HG02623 (cell line): ENCODE measurements at regions not wholly inside any gene's neighbourhood (a gene's known extent, or its start where the extent isn't known, plus 50 kb on each side); places are given as distances from the start of the nearest gene placed in this dataset.
"Not testable (repeated sequence)": the region's sequence is repeated elsewhere in the genome, so short reads cannot be mapped to it uniquely, and the experiment has no call there.

Source experiments
- ATAC-seq: cut with Tn5 transposase; IDR thresholded peaks from one replicate; pipeline ENCODE4 v1.9.1; 2021; ENCODE audit warnings: moderate library complexity; ENCODE audit not compliant: unreplicated experiment

DNA sequence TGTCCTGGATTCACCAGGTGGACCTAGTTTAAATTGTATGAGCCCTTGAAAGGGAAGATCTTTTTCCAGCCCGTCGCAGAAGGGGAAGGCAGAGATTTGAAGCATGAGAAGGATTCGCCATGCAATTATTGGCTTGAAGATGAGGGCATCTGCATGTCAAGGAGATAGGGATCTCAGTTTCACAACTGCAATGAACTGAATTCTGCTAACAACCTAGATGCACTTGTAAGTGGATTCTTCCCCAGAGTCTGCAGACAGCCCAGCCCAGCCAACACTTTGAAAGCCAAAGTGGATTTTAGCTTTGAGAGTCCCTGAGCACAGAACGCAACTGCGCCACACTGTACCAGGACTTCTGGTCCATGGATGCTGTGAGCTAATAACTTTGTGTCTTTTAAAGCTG lies 286.0 kb downstream of the TSN start:
- ATAC-seq: no peak

DNA sequence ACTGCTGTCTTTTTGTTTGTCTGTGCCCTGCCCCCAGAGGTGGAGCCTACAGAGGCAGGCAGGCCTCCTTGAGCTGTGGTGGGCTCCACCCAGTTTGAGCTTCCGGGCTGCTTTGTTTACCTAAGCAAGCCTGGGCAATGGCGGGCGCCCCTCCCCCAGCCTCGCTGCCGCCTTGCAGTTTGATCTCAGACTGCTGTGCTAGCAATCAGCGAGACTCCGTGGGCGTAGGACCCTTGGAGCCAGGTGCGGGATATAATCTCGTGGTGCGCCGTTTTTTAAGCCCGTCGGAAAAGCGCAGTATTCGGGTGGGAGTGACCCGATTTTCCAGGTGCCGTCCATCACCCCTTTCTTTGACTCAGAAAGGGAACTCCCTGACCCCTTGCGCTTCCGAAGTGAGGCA lies 296.2 kb downstream of the TSN start:
- ATAC-seq: not testable (repeated sequence)

DNA sequence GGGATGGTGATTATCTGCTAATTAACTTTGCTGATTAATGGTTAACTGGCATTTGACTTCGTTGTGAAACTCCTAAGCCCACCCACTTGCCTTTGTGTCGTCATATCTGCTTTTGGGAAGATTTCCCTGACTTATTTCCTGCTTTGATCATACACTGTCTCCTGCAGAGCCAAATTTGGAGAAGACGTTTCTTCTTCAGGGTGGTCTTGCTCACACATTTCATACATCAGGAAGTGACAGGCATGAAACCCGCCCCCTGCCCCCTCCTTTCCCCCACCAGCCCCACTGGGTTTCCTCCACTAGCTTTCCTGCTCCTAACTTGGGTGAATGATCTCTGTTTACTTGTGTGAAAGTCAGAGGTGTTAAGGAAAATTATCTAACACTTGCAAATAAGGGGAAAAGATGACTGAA lies 300.1 kb downstream of the TSN start:
- no peak for ATAC-seq

DNA sequence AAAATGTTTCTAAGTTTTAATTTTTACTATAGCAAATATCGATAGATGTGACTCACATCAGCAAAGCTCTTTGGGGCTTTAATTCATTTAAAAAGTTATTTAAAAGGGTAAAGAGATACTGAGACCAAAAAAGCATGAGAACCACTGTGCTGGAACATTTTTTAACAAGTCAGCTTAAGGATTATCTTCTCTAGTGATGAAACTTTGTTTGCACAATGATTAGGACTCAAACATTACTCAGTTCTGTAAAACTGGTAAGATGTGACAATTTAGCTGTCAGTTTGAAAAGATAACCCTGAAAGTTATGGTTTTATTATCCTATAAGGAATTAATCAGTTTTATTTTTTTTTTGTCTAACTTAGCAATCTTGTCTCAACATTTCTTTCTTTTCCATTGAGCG lies 301.4 kb downstream of the TSN start:
- ATAC-seq: no peak

DNA sequence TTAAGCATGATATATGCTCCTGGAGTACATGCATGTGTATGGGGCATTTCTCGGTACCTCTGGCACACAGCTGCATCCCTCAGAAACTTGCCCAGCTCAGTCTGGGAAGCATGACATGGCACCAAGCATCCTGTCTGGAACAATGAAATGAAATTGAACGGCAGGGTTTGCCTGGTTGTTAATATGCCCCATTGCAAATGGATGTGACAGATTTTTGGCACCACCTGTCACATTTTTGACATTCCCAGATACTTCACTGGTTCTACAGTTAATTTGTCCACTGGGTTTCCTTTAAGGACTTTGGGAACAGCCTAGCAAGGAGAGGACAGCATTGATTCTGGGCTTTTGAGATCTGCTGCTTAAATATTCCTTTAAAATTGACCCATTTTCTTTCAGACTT lies 305.8 kb downstream of the TSN start:
- no peak for ATAC-seq

DNA sequence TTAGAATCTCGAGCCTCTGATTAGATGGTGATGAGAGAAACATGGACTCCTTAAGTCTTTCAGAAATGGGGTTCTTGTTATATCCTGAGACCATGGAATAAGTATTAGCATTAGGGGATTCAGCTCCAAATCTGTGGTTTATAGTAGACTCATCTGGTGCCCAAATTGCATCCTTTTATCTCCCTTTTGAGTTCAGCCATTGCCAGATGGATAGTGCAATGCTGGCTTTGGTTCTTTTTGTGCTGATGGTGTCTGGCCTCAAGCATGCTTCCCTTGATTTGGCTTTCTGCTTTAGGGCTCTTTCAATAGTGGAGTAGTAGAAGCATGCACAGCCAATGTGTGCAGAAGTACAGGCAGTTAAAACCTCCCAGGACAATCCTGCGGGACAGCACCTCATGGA lies 306.4 kb downstream of the TSN start:
- no peak for ATAC-seq

DNA sequence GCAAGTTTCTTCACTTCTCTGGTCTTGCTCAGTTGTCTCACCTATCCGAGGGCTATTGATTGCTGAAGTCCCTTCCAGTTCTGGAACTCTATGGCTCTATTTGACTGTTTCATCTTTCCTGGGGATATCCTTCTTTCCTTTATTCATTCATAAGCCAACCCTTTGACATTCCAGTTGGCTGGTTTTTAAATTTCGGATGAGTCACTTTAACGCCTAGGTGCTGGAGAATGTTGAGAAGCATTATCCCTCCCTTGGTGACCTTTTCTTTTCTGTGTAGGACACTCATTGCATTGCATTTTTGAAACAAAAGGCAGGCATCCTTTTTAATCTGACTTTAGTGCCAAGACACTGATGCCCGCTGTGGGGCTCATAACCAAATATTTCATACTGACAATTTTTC lies 307.1 kb downstream of the TSN start:
- no peak for ATAC-seq

DNA sequence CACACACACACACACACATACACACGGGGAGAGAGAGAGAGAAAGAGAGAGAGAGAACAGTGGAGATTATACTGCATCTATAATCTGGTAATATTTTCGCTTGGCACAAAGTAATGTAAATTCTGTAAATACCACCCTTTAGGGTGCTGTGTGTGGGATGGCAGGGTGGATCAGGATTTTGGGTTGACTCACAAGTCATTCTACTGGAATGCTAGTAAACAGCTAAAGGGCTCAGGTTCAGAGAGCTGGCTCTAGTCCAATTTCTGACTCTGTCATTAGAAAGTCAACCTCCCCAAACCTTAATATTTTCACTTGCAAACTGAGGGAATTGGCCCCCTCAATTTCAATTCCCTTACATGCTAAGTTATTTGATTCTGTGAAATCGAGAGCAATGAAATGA lies 308.3 kb downstream of the TSN start:
- no peak for ATAC-seq

DNA sequence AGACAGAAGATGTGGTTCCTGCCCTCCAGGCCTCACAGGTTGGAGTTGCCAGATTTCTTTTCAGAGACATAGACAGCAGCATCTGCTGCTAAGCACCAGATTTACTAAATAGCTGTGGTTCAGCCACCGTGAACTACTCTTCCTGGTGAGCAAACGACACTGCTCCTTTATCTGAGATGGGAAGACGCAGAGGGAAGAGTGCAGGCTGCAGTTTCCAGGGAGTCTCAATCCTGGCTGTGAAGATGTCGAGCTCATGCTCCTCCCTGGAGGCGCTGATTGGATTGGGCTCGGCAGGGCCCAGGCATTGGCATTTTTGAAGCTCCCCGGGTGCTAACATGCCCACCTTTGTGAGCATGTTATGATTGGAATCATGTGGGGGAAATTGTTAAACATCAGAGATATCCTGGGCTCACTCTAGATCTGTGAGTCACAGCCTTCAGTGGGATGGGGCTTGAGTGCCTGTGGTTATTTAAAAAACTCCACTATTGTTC lies 314.8 kb downstream of the TSN start:
- ATAC-seq: no peak

DNA sequence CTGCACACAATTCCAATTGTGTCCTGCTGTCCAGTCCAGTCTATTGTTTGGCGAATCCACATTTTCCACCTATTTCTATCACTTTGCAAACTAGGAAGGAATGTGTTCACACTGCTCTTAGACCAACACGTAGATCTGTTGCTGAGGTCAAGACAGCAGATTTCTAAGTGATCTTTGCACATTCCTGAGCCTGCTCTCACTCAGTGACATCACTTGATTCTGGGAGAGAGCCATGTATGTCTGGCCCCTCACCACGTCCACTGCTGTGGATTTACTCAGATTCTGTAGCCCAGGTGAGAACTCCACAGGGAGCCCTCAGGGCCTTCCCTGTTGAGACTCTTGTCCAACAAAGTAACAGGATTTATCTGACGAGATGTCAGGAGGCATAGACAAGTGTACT lies 317.2 kb downstream of the TSN start:
- ATAC-seq: no peak

DNA sequence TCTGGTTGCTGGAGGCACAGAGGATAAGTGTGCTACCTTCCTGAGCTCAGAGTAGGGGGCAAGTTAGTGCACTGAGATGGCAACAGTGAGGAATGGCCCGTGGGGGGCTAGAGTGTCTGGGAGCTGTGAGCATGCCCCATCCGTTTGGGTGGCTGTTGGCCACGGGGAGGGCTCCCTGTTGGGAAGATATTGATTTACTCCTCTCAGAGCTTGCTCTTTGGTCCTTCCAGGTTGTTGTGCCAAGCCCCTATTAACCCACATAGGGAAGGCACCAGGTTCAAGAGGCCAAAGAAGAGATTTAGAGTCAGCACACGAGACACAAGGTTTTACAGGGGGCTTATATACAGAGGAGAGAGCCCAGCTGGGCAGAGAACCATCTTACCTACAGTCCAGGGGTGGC lies 318.8 kb downstream of the TSN start:
- ATAC-seq: no peak

DNA sequence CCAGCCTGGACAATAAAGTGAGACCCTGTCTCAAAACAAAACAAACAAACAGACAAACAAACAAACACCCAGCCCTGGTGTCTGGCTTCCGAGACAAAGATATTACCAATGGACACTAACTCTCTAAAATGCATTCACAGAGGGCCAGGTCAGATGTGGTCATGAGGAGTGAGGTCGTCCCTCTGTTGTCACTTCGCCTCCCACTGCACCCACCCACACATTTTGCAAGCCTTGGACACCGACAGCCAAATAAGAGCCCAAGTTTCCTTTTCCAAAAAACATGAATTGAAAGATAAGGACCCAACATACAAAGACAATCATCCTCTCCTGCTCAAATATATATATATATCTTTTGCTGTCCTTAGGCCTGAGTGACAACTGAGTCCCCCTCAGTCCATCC lies 319.9 kb downstream of the TSN start:
- no peak for ATAC-seq

DNA sequence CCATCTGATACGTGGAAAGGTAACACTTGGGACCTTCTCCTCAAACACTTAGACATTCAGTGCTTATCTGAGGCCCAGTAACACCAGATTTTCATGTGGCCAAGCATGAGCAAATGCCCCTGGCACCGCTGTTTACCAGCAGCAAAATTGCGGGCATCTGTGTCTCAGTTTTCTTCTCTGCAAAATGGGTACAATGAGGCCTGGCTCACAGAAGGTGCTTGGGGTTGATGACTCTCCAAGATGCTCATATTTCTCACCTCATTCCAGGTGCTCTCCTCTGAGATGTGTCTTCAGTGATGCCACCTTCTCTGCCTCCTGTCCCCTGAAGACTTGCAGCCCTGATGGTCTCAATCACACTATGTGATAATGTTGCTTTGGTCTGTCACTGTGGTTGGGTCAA lies 321.7 kb downstream of the TSN start:
- no peak for ATAC-seq

DNA sequence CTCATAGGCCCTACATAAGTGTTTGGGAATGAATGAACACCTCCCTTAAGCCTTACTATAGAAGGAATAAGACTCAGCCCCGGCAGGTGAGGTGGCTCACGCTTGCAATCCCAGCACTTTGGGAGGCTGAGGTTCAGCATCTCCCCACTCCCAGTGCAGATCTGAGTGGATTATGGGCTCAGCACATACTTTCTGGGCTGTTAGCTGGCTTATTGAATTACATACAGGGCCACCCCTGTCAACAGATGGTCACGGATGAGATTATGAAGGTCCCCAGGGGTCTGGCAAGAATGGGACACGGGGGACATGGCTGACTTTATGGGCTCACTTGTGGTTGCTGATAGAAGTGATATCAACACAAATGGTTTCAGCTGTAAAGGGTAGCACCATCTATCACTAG lies 322.3 kb downstream of the TSN start:
- no peak for ATAC-seq

DNA sequence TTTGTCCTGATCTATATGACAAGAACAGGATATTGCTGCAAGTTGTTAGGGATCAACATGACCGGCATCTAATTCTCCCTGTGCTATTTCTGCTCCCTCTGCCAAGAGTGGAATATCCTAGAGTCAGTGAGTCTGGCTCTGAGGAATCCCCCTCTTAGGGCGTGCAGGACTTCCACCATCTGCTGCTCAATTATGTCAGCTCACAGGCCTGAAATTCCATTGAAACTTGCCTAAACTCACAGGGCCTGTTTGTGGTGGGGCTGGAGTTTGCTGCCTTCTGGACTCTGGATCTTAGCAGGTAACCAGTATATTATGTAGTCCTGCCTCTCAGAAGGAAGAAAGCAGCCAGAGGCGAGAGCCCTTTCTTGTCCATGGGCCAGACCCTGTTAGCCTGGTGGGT lies 323.0 kb downstream of the TSN start:
- ATAC-seq: no peak

DNA sequence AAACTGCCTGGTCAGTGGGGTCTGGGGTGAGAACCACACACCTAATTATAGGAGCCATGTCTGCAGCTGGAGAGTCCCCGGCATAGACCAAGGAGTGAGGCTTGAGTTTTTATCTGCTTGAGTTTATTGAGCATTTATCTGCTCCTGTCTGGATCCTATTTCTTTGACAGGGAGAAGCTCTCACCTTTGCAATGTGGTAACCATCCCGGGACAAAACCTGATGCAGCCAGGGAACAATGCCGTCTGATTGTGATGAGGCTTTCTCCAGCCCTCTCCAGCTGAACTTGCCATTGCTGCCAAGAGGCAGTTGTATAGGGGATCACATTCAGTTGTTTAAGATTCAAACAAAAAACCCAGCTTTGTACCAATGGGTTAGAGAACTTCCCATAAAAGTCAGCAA lies 324.4 kb downstream of the TSN start:
- no peak for ATAC-seq

DNA sequence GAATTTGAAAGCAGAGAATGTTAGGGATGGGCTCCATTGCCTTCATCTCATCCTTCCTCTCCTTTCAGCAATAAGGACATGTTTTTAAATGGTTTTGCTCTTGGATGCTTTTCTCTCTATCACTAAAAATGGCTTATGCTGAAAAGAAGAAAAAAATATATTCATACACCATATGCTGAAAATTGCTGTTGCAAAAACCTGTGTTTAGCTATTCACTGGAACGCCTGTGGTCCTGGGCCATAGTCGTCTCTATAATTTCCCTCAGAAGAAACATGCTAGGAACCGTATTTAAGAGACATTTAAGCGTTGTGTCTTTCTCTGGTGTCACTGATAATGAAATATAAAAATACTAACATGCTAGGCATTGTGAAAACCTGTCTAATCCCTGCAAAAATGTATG lies 324.9 kb downstream of the TSN start:
- no peak for ATAC-seq

DNA sequence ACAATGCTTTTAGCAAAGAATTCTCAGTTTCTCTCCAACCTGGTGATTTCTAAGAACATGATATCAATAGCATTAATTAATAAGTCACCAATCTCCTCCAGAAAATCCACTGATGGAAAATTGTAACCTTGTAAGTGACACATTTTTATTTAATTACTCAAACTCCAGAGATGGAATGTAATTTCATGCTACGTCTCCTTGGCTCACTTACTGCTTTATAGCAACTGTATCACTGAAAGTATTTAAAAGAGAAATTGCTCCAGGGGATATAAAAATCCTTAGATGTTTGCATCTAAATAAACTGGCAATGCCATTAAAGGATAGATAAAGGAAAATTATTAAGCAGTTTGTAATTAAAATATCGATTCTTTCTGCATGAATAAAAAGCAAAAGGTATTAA lies 325.4 kb downstream of the TSN start:
- ATAC-seq: no peak

DNA sequence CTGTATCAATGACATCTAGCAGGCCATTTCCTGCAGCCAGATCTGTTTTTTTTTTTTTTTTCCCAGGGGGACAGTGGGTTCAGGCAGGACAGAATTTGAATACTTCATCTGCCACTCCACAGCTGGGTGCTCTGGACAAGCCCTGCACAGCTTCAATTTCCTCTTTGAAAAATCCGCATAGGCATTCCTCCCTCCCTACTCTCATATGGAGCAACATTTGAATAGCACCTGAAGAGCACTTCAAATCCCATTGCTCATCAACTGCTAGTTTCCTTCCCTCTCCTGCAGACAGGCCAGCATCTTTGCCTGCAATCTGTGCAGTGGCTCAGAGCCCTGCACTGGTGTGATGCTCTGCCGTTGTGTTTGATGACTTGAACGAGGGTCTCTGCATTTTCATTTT lies 326.3 kb downstream of the TSN start:
- no peak for ATAC-seq

DNA sequence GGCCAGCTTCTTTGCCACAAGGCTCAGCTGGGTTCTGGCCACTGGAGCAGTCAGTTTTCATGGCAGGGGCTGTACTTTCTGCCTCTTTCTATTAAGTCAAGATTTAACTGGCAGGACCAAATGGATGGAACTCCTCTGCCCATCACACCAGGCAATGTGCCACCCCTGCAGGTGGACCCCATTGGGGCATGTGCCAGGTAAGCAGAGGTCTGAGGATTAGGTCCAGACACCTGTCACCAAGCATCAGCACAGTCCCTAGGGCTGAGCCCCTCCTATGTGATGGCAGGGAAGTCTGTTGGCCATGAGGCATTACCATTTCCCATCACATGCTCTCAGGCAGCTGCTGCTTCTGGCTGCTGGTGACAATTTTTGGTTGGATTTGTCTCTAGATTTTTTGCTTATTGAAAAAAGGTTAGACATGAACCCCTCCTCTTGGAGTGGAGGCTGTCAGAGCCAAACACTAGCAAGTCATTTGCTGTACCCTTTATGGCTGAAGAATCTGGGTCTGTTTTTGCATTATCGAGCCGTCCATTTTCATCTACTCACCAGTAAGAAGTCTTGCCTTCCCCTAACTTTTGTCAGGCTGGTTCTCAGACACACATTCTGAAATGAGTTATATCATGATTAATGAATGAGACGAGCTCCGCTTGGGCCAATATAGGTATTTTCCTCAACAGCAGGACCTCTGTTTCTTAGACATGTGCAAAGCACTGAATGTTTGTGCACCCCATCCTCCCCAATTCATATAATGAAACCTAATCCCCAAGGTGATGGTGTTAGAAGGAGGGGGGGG lies 328.0 kb downstream of the TSN start:
- no peak for ATAC-seq

DNA sequence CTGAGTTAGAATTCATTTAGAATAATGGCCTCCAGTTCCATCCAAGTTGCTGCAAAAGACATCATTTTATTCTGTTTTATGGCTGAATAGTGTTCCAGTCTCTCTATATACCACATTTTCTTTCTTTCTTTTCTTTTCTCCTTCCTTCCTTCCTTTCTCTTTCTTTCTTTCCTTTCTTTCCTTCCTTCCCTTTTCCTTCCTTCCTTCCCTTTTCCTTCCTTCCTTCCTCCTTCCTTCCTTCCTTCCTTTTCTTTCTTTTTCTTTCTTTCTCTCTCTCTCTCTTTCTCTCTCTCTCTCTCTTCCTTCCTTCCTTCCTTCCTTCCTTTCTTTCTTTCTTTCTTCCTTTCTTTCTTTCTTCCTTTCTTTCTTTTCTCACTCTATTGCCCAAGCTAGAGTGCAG lies 330.2 kb downstream of the TSN start:
- ATAC-seq: not testable (repeated sequence)

DNA sequence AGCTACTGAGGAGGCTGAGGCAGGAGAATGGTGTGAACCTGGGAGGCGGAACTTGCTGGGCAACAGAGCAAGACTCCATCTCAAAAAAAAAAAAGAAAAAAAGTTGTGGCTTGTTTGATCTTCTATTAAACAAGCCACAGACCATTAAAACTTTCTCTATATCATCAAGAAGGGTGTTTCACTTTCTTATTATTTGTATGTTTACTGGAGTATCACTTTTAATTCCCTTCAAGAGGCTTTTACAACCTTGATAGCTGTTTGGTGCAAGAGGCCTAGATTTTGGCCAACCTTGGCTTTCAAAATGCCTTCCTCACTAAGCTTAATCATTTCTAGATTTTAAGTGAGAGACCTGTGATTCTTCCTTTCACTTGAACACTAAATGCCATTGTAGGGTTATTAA lies 339.1 kb downstream of the TSN start:
- ATAC-seq: no peak

DNA sequence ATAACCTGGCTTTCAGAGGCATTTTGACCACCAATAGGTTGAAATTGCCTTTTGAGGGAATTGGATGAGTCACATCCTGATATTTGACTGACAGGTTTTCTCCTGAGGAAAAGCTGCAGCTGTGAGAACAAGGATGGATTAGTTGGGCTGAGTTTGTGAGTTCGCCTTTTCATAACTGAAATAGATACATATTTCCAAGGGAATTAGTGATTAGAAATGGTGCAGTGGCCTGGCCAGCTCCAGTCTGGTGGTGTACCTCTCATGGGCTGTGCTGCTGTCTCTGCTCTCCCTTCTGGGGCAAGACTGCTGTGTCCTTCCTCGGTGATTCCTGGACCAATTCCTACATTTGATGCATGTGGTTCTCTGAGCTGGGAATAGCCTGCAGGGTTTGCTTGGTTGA lies 341.3 kb downstream of the TSN start:
- no peak for ATAC-seq
